ENCODE measurements at regions not wholly inside any gene's neighbourhood (a gene's known extent, or its start where the extent isn't known, plus 50 kb on each side); places are given as distances from the start of the nearest gene placed in this dataset.
"Not testable (repeated sequence)": the region's sequence is repeated elsewhere in the genome, so short reads cannot be mapped to it uniquely, and the experiment has no call there.

DNA sequence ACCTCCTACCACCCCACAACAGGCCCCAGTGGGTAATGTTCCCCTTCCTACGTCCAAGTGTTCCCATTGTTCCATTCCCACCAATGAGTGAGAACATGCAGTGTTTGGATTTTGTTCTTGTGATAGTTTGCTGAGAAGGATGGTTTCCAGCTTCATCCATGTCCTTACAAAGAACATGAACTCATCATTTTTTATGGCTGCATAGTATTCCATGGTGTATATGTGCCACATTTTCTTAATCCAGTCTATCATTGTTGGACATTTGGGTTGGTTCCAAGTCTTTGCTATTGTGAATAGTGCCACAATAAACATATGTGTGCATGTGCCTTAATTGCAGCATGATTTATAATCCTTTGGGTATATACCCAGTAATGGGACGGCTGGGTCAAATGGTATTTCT, 81.6 kb downstream of the P2RY10 start:
- not testable (repeated sequence) for DNase-seq (ENCODE audit: low read depth)

DNA sequence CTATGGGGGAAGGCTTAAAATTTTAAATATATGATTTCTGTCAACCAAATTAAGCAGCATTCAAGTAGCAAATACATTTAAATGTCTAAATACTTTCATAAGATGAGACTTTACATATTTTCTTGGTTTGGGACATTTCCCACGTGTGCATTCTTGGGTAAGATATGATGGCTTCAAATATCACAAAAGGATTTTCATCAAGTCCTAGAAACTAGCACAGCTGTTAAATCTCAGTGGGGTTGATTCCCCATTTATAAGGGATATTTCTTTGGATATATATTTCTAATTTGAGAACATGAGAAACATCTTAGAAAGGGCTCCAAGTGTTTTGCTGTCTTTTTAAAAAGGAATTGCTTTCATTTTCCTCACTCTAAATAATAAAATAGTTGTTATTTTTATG, 90.2 kb downstream of the P2RY10 start:
- no peak for DNase-seq (ENCODE audit: low read depth)

DNA sequence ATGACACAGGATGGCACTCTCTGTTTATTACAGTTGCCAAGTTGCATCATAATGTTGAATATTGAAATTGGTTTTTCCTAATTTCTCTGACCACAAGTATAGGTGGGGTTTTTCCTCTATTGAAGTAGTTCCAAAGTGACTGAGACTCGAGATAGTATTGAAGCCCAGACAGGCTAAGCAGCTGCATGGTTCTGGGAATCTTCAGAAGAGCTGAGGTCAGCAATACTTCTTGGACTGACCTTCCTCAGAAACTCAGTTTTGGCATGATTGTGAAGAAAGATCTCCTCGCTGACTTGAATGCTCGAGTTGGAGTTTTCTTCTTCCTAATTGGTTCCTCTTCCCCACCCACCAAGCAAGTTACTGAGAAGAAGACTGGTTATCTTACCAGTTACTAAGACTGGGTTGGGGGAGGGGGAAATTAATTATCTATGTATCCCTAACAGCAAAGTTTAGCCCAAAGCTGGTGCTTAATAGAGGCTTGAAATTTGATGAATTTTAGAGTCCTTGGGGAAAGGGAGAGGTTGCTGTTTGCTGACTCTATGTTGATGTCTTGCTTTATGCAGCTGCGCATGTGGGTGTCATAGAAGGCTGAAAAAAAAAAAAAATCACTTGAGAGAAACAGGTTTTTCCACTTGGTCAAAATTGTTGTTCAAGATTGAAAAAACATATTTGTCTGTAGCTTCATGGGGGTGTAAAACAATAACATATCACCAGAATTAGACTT, 91.1 kb downstream of the P2RY10 start:
- DNase-seq (ENCODE audit: low read depth): no peak

DNA sequence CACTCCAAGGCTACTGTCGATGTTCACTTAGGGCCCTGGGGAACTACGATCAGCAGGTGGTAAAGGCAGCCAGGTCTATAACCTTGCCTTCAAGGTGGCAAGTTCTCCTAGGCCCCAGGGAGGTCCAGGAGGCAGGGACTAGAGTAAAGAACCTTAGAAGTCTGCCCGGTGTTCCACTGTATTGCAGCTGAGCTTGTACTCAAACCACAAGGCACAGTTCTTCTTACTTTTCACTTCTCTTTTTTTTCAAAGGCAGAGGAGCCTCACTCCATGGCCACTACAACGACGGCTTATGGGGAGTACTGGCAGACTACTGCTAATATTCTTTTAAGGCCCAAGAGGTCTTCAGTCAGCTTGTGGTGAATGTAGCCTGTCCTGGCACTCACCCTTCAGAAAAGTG, 78.8 kb upstream of the GPR174 start:
- DNase-seq (ENCODE audit: low read depth): no peak

GRCh38 chrX:79078114-79078513, 66.4 kb upstream of the GPR174 start:
- DNase-seq (ENCODE audit: low read depth): no peak

GRCh38 chrX:79079477-79079876, 65.0 kb upstream of the GPR174 start:
- DNase-seq (ENCODE audit: low read depth): no peak

GRCh38 chrX:79080141-79080540, 64.3 kb upstream of the GPR174 start:
- DNase-seq (ENCODE audit: low read depth): peak; percentile 11

GRCh38 chrX:79081895-79082512, 62.5 kb upstream of the GPR174 start:
- peak; percentile 14 for DNase-seq (ENCODE audit: low read depth)

DNA sequence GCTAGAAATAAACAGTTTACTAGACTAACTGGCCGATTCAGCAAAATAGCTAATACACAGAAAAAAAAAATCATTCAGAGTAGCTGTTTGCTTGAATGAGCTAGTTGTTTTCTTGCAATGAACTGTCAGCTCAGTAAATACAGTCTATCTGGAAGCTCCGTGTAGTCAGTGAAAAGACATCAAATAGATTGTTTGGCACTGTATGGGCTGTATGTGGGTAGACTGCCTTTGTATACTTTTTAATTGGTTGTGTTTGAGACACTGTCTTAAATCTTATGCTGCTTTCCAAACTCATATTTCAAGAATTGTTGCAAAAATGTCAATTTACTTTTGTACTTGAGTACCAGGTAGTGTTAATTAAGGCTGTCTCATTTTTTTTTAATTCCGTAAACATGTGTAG, 61.6 kb upstream of the GPR174 start:
- no peak for DNase-seq (ENCODE audit: low read depth)

DNA sequence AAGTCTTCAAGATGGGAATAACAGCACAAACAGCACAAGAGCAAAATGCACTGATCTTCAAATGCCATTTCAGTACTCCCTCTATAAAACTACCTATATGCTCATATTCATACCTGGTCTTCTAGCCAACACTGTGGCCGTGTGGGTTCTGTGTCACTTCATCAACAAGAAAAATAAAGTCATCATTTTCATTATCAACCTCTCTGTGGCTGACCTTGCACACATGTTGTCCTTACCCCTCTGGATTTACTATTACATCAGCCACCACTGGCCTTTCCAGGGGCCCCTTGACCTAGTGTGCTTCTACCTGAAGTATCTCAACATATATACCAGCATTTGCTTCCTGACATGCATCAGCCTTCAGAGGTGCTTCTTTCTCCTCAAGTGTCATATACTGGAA, 59.6 kb upstream of the GPR174 start:
- no peak for DNase-seq (ENCODE audit: low read depth)

GRCh38 chrX:79089896-79090584, 54.4 kb upstream of the GPR174 start:
- DNase-seq (ENCODE audit: low read depth): no peak

GRCh38 chrX:79094075-79094832, 50.2 kb upstream of the GPR174 start:
- DNase-seq (ENCODE audit: low read depth): no peak

Measured in amniotic epithelial cell (primary cell).